ENCODE measurements at regions not wholly inside any gene's neighbourhood (a gene's known extent, or its start where the extent isn't known, plus 50 kb on each side); places are given as distances from the start of the nearest gene placed in this dataset.

- H4K20me1 ChIP-seq (ENCODE audit: control insufficient read depth, insufficient read depth, insufficient read length), result no peaks in the 10 kb centered on the region
- H2BK20ac ChIP-seq (ENCODE audit: low read depth, low read length, poor library complexity, severe bottlenecking), result no peak overlapping the region
- H3K23me2 ChIP-seq (ENCODE audit: insufficient read length, low read depth, low read length, poor library complexity, severe bottlenecking), result no peaks in the 10 kb centered on the region
- no peaks in the 10 kb centered on the region; a peak in 1 of 5 replicates for H3K9me3 Mint-ChIP-seq
- WGBS (ENCODE audit: extremely low coverage, insufficient read length, low lambda C conversion rate), result no CpG with 5 or more reads among the region's 8 CpGs
- H3K18ac ChIP-seq (ENCODE audit: insufficient read length, low read depth, low read length), result no peak overlapping the region
- no peaks in the 10 kb centered on the region for H3K79me2 ChIP-seq (ENCODE audit: insufficient read depth, low read length)
- H3K4me2 ChIP-seq (ENCODE audit: insufficient read depth, insufficient read length, low read length), result no peak overlapping the region
- H2BK12ac ChIP-seq (ENCODE audit: insufficient read length, low read depth, low read length), result no peak overlapping the region
- H3K9ac ChIP-seq (ENCODE audit: extremely low read depth, insufficient read length, low read length), result no peak overlapping the region
- peaks cover 4 to 13% of the 10 kb centered on the region in 2 experiments; a peak in 2 of 4 replicates for H3K4me1 Mint-ChIP-seq
- H3K4me1 ChIP-seq (ENCODE audit: insufficient read depth, low read length), result no peaks in the 10 kb centered on the region
- no peak overlapping the region for H3T11ph ChIP-seq (ENCODE audit: low read length)
- DNase-seq, result no peak
- no peak overlapping the region for H2BK120ac ChIP-seq (ENCODE audit: low read depth, low read length, poor library complexity, severe bottlenecking)
- no peak overlapping the region for H3K23ac ChIP-seq (ENCODE audit: insufficient read length, low read depth, low read length)
- peaks cover 5% of the 10 kb centered on the region; the same call in 1 of the 2 replicates for H3K27me3 Mint-ChIP-seq (ENCODE audit: low read depth)
- H3K27ac ChIP-seq (ENCODE audit: insufficient read length, low read depth, low read length), result no peak overlapping the region
- H3K14ac ChIP-seq (ENCODE audit: insufficient read depth, low read length), result no peak overlapping the region
- H4K8ac ChIP-seq (replicated peaks; ENCODE audit: insufficient read length, low read depth, low read length), result no peak overlapping the region
- no peaks in the 10 kb centered on the region for H3K79me1 ChIP-seq (ENCODE audit: insufficient read depth, low read depth, low read length, poor library complexity, severe bottlenecking)
- no peaks in the 10 kb centered on the region for H3K27me3 ChIP-seq (ENCODE audit: insufficient read depth, low read length)
- H3K27ac Mint-ChIP-seq, result no peak overlapping the region
- H3K4ac ChIP-seq (ENCODE audit: low read depth, low read length), result no peak overlapping the region
- no peak overlapping the region for H3K4me3 Mint-ChIP-seq
- H3K36me3 Mint-ChIP-seq (ENCODE audit: insufficient read depth in 1 of 3, low read depth in 3 of 3), result no peaks in the 10 kb centered on the region; a peak in 1 of 7 replicates
- no peak overlapping the region for H2AK5ac ChIP-seq (ENCODE audit: insufficient read length, low read length)
- no peak overlapping the region for H2BK15ac ChIP-seq (ENCODE audit: low read depth, low read length)
- no peak overlapping the region for H3K56ac ChIP-seq (ENCODE audit: insufficient read length, low read depth, low read length)
- no peak overlapping the region for H2BK5ac ChIP-seq (ENCODE audit: insufficient read length, low read length)
- no peak overlapping the region for H2AFZ ChIP-seq (ENCODE audit: low read length)
- TF ChIP-seq CTCF (conservative IDR thresholded peaks at IDR 0.05), result no peak
- no peaks in the 10 kb centered on the region for H3K9me3 ChIP-seq (ENCODE audit: control insufficient read depth, low read depth, low read length)
- H4K91ac ChIP-seq (ENCODE audit: insufficient read length, low read depth, low read length), result no peak overlapping the region
- no peak overlapping the region for H4K5ac ChIP-seq (ENCODE audit: insufficient read length, low read depth, low read length)
Measured at GRCh38 chr2:16127958-16128357, 187.6 kb downstream of the MYCN start.

All from H9 (cell line).